ENCODE measurements at regions not wholly inside any gene's neighbourhood (a gene's known extent, or its start where the extent isn't known, plus 50 kb on each side); places are given as distances from the start of the nearest gene placed in this dataset.

GRCh38 chr4:175346376-175346775 is 428.2 kb downstream of the ADAM29 start:
- Mint-ChIP-seq H3K4me1 (no peaks in the 10 kb centered on the region), H3K27me3 (ENCODE audit: low read depth) (no peaks in the 10 kb centered on the region), H3K4me3 (no peak overlapping the region), H3K27ac (no peak overlapping the region), H3K36me3 (peaks cover 6% of the 10 kb centered on the region), H3K9me3 (peaks cover 11% of the 10 kb centered on the region)
- DNase-seq (ENCODE audit: low spot score in 2 of 2, unreplicated experiment in 2 of 2): no peak
- no peak for TF ChIP-seq CTCF (IDR thresholded peaks at IDR 0.05; ENCODE audit: unreplicated experiment)

- Mint-ChIP-seq H3K36me3 (no peaks in the 10 kb centered on the region), H3K4me1 (no peaks in the 10 kb centered on the region), H3K9me3 (peaks cover 9% of the 10 kb centered on the region), H3K4me3 (no peak overlapping the region), H3K27me3 (ENCODE audit: low read depth) (no peaks in the 10 kb centered on the region), H3K27ac (no peak overlapping the region)
- DNase-seq (ENCODE audit: low spot score in 2 of 2, unreplicated experiment in 2 of 2): no peak
- TF ChIP-seq CTCF (IDR thresholded peaks at IDR 0.05; ENCODE audit: unreplicated experiment): no peak
These were observed 432.1 kb downstream of the ADAM29 start for GRCh38 chr4:175350246-175350645.

GRCh38 chr4:175351473-175351872 is 433.3 kb downstream of the ADAM29 start:
- Mint-ChIP-seq H3K9me3 (peaks cover 9% of the 10 kb centered on the region), H3K4me3 (no peak overlapping the region), H3K36me3 (no peaks in the 10 kb centered on the region), H3K4me1 (no peaks in the 10 kb centered on the region), H3K27me3 (ENCODE audit: low read depth) (no peaks in the 10 kb centered on the region), H3K27ac (no peak overlapping the region)
- no peak for DNase-seq (ENCODE audit: low spot score in 2 of 2, unreplicated experiment in 2 of 2)
- TF ChIP-seq CTCF (IDR thresholded peaks at IDR 0.05; ENCODE audit: unreplicated experiment): no peak

GRCh38 chr4:175369087-175369486 is 443.0 kb downstream of the GPM6A start:
- Mint-ChIP-seq H3K36me3 (no peaks in the 10 kb centered on the region), H3K4me3 (no peak overlapping the region), H3K27ac (no peak overlapping the region), H3K9me3 (no peaks in the 10 kb centered on the region), H3K27me3 (ENCODE audit: low read depth) (no peaks in the 10 kb centered on the region), H3K4me1 (no peaks in the 10 kb centered on the region)
- TF ChIP-seq CTCF (IDR thresholded peaks at IDR 0.05; ENCODE audit: unreplicated experiment): no peak
- no peak for DNase-seq (ENCODE audit: low spot score in 2 of 2, unreplicated experiment in 2 of 2)

- DNase-seq (ENCODE audit: low spot score in 2 of 2, unreplicated experiment in 2 of 2): no peak
- Mint-ChIP-seq H3K4me3 (no peak overlapping the region), H3K4me1 (no peaks in the 10 kb centered on the region), H3K36me3 (no peaks in the 10 kb centered on the region), H3K9me3 (no peaks in the 10 kb centered on the region), H3K27me3 (ENCODE audit: low read depth) (no peaks in the 10 kb centered on the region), H3K27ac (no peak overlapping the region)
- TF ChIP-seq CTCF (IDR thresholded peaks at IDR 0.05; ENCODE audit: unreplicated experiment): no peak
These were observed 441.0 kb downstream of the GPM6A start for GRCh38 chr4:175371091-175371490.

GRCh38 chr4:175373031-175373430 is 439.0 kb downstream of the GPM6A start:
- no peak for DNase-seq (ENCODE audit: low spot score in 2 of 2, unreplicated experiment in 2 of 2)
- no peaks in the 10 kb centered on the region for H3K9me3 Mint-ChIP-seq
- H3K4me3 Mint-ChIP-seq: no peak overlapping the region
- no peaks in the 10 kb centered on the region for H3K27me3 Mint-ChIP-seq (ENCODE audit: low read depth)
- no peak for TF ChIP-seq CTCF (IDR thresholded peaks at IDR 0.05; ENCODE audit: unreplicated experiment)
- no peak overlapping the region for H3K27ac Mint-ChIP-seq
- H3K4me1 Mint-ChIP-seq: no peaks in the 10 kb centered on the region
- no peaks in the 10 kb centered on the region for H3K36me3 Mint-ChIP-seq

All from mesothelial cell of epicardium (in vitro differentiated cells).